T follicular helper cell (primary cell): ENCODE measurements at regions not wholly inside any gene's neighbourhood (a gene's known extent, or its start where the extent isn't known, plus 50 kb on each side); places are given as distances from the start of the nearest gene placed in this dataset.

ENCODE experiments used
- DNase-seq: peaks from one replicate; pipeline ENCODE4 v3.0.0-alpha.2; 2020; ENCODE audit warnings: low read depth

DNA sequence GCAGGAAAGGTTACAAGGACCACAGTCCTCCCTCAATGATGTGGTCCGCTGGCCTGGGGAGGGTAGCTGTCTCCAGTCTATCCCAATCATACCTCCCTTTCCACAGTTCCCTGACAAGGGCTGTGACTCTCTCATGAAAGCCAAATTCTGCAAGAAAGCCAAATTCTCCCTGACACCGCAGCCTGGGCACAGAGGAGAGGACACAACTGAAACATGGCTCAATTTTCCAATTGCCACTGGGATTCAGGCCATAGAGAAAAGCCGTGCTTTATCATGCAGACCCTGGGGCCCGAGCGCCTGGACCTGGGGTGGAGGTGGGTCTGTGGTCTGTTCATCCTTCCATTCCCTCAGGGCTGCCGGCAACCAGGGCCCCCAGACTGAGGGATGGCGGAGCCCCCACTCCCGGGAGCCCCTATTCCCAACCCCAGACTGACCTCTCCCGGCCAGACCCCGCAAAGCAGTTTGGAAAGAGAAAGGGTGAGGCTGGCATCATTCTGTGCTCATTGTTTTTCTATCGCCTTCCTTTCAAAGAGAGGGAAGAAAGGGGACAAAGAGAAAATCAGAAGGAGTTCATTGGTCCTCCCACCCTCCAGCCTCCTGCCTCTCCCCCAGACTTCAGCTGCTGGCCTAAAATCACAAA is 239.5 kb downstream of the BUD13 start:
- no peak for DNase-seq

DNA sequence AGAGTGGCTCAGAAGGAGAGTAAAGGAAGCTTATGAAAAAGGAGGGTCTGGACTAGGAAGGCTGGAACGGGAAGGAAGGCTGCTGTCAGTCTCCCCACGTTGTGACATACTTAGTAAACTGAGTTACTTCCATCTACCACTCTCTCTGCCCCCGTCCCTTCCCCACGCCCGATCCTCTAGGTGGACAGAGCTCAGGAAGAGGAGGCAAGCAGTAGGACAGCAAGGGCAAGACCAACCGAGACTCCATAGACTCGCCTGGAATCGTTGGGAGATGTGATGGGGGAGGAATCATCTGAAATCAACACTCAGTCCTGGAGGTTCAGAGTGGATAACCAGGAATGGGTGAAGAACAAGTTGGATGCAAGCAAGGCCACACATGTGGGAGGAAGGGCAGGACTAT is 240.7 kb downstream of the BUD13 start:
- no peak for DNase-seq

DNA sequence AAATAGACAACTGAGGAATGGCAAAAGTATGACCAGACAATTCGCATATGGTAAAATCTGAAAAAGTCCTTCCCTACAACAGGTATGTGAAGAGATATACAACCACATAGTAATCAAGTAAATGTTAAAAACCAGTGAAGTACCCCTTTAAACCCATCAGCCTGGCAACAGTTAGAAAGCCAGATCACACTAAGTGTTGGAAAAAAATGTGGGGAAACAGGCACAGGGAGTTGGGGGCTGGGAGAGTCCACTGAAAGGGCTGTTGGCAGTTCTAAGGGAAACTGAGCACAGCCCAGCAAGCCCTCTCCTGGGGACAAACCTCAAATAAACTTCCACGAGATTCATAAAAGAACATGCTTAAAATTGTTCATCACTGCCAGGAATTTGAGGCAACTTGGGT is 242.1 kb downstream of the BUD13 start:
- no peak for DNase-seq

DNA sequence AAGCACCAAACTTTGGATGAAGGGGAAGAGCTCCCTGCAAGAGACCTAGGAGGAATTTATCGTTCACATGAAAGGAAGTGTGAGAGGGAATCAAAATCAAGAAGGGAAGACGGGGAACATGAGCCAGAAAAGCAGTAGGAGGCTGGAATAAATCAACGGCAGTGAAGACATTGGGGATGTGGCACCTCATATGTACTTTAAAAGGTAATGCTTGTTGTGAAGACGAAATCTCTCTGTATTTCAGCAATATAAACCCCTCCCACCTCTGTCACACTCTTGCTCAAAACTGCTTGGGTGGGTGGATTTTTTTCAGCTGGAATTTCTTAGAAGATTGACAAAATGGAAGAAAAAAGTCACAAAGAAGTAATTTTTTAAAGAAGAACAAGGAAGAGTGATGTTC is 243.5 kb downstream of the BUD13 start:
- DNase-seq, result no peak

DNA sequence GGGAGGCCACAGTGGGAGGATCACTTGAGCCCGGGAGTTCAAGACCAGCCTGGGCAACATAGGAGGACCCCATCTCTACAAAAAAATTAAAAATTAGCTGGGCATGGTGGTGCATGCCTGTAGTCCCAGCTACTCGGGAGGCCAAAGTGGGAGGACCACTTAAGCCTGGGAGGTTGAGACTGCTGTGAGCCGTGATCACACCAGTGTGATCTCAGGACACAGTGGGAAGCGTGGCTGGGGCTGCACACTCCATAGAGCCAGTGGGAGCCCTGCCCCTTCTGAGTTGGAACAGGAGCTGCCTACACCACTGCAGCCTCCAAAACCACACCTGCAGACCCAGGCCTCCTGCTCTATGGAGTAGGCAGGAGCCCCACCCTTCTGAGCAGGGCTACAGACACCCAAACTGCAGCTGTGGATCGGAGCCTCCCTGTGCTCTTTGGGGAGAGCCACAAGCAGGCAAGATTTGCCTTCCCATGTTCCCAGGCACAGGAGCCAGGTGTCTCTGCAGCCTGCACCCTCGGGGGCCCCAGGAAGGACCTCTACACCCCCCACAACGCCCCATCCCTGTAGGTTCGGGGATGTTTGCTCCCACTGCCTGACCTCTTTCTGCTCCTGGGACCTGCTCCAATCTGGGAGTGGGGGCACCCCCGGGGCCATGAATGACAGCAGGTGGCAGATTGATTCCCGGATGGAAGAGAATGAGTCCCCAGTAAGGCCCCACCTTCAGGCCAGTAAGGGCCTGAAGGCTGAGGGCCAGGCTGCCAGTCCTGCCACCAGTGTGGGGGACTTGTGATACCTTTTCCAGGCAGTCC is 245.4 kb downstream of the BUD13 start:
- DNase-seq, result no peak

DNA sequence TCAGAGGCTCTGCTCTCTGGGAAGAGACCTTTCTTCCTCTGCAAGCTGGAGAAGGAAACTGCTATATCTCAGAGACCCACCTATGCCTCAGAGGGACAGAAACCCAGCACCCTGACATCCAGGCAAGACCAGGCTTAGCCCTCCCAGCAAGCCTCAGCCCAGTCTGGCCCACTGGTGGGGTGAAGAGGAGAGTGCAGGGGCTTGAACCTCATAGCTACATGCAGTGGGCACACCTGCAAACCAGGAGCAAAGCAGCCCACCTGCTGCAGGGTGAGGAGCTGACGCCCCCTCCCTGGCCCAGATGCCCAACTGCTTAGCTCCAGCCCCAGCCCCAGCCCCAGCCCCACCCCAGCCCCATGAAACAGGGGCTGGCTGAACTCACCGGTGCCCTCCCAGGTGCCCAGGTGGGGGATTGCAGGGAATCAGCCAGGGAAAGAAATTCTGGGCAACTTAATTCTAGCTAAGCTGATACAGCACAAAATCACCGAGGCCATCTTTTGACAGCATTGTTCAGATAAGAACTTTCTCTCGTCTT is 246.8 kb downstream of the BUD13 start:
- no peak for DNase-seq

DNA sequence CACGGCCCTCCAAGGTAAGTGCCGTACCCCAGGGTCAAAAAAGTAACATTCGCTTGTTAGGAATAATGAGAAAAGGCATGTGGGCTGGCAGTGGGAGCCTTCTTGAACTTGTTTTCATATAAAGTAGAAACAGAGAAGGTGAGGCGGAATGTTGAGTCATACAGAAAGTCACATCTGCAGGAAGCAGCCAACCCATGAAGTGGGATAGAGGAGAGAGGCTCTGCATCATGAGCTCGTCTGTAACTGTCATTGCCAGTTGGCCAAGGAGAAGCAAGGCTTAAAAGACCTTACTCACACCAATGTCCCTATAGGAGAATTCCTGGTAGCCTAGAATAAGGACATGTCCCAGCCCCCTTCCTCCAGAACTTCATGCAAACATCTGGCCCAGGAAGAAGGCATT is 253.3 kb downstream of the BUD13 start:
- DNase-seq, result no peak

DNA sequence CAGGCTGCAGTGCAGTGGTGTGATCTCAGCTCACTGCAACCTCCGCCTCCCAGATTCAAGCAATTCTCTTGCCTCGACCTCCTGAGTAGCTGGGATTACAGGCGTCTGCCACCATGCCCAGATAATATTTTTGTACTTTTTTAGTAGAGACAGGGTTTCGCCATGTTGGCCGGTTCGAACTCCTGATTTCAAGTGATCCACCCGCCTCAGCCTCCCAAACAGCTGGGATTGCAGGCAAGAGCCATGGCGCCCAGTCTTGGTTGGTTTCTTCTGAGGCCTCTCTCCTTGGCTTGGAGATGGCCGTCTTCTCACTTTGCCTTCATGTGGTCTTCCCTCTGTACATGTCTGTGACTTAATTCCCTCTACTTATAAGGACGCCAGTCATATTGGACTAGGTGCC is 254.6 kb downstream of the BUD13 start:
- DNase-seq, result no peak

DNA sequence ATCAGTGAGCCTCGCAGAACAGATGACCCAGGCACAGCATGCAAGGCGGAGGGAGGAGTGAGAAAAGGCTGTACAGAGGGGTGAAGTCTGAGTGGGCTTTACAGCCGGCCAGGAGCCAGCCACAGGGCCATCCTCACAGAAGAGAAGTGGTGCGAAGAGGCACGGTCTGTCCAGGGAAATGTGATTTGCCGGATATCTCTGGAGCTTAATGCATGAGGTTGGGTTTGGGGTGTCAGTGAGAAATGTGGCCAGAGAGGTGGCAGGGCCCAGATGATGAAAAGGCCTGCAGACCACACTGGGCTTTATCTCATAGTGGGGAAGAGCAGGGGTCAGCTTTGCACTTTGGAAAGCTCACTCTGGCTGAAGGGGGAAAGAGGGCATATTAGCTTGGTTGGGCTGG is 255.2 kb downstream of the BUD13 start:
- DNase-seq, result no peak

DNA sequence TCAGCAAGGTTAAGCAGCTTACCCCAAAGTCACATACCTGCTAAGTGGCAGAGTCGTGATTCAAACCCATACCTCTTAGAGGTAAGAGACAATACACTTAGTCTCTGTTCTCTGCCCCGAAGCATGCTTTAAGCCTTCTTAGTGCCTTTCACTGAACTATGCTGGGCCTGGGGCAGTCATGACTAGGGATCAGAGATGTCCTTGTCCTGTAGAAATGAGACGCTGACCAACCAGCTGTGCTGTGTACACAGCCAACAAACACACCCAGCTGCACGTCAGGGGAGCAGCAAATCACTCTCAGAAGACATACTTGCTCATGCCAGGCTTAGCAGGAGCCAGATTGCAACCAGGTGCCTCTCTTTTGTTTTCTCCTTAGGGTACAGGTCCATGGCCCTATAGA is 255.7 kb downstream of the BUD13 start:
- no peak for DNase-seq

DNA sequence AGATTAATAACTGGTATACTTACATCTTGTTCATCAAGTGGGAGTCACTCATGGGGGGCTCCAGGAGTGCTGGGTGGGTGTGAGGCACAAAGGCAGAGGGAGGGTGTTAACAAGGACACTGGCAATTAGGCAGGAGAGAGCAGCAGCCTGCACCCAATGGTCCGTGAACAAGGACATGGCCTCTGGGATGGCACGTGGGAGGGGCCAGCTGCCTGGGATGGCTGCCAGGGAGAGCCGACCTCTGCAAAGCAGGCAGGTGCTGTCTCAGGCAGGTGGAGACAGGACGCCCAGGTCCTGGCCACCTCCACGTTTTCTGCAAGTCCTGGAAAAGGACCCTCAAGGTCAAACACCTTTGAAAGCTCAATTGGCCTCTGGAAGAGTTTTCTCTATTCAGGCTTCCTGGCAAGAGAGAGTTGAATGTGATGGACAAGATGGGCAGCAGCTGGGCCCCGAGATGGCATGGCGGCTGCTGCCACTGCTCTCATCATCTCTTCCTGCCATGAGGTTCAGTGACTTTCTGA is 257.1 kb downstream of the BUD13 start:
- no peak for DNase-seq

DNA sequence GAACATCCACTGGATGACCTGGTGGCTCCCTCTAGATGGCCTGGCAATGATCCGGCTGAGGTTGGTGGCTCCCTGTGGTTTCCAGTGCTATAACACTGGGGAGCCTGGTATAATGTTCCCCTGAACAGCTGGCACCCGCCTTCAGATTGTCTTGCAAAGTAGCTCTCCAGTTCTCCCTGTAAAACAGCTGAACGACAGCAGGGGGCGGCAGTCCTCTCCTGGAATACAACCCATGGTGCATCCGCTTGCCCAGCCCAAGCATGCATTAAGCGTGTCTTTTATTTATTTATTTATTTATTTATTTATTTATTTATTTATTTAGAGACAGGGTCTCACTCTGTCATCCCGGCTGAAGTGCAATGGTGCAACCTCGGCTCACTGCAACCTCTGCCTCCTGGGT is 258.9 kb downstream of the BUD13 start:
- DNase-seq, result no peak

DNA sequence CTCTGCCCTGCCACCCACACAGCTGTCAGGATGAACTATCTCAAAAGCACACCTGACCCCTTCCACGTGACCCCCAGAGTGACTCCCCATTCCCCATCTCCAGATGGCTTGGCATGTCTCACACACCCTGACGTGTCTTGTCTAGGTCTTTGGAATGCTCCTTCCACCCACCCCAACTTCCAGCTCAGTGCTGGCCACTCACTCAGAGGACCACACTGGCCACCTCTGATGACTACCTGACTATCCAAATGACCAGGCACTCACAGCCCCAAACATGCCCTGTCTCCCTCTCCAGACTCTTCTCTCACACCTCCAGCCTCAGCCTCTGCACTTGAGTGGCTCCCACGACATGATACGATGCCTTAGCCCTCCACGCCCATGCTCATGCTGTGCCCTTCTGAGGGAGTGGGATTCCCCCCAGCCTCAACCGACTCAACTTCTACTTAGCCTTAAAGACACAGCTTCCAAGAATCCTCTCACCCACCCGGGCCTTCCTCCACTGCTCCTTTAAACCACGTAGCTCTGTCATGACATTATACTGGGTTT is 259.4 kb downstream of the BUD13 start:
- DNase-seq, result no peak

DNA sequence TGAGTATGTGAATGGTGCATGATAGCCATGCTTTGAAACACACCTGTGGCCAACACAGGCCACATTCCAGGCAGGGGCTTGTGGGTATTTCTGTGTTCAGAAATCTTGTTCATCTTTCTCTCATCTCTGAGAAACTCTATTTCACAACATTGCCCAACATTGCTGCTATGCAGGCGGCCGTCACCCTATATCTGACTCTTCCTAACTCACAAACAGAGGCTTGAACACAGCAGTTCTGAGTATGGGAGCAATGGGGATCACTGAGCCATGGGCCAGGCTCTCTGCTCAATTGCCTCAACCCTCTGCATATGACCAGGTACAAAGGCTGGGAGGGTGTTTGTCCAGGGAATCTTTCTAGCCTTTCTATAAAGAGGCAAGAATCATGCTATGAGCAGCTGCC is 259.9 kb downstream of the BUD13 start:
- no peak for DNase-seq

DNA sequence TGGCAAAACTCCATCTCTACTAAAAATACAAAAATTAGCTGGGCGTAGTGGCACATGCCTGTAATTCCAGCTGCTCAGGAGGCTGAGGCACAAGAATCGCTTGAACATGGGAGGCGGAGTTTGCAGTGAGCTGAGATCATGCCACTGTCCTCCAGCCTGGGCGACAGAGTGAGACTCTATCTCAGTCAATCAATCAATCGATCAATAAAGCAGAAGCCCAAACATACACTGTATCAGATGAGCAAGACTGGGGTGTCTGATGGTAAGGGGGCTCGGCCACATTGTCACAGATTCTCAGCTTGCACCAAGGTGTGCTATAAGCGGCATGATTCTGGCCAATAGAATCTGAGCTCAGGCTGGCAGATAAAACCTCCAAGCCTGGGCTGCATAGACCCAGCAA is 261.1 kb downstream of the BUD13 start:
- DNase-seq, result no peak

DNA sequence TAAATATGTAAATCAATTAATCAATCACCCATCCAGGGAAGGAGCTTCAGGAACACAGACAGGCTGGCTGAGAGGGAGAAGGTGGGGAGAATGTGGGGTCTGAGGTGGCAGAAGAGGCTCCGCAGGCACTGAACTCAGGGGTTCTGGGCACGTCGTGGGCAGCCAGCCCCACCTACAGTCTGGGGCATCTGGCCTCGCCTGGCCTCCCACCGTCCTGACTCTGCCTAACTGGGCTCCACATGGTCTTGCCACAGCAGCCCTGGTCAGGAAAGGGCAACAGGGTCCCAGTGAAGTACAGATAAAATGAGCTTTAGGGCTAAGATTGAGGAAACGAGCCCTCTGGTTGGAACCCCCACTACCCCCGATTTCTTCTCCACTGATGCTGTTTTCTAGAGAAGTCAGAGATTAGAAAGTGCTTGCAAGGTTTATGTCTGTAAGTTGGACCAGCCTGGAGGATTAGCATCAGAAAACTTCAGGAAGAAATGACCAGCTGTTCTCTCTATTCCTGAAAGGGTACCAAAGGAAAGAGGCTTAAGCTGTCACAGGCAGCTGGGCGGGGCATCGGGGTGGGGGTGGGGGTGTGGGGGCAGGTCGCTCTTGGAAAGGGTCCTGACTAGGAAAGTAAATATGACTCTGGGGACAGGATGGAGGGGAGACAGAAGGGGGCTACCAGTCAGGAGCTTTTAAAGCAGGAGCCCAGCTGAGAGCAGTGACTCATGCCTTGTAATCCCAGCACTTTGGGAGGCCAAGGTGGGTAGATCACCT is 261.7 kb downstream of the BUD13 start:
- no peak for DNase-seq

DNA sequence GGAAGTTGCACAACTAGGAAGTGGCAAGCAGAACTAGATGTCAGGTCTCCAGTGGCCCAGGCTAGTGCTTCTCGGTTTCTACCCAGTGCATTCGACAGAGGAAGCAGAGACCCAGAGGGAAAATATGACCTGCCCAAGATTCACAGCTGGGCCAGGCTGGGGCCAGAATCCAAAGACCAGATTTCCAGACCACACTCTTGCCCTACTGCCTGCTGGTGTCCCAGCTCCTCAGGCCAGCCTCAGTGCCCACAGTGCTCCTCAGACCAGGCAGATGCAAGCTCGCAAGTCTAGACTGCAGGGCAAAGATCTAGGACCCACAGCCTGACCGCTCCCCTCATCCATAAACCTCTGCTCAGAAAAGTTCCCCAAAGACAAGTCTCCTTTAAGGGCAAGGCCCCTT is 262.6 kb downstream of the BUD13 start:
- DNase-seq, result no peak

DNA sequence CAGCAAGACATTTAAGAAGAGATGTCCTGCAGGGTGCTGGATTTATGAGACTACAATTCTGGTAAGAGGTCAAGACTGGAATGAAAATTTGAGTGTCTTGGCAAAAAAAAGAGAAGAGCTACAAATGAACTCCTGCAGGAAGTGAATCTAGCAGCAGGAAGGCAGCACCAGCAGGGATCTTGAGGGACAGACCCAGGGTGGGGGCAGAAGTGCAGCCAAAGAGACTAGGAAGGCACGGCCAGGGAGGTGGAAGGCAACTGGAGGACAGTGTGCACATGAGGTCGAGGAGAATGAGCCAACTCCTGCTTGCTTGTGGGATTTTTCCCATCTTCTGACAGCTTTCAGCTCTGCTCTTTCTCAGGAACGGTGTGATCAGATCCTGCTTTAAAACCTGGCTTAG is 263.2 kb downstream of the BUD13 start:
- no peak for DNase-seq

DNA sequence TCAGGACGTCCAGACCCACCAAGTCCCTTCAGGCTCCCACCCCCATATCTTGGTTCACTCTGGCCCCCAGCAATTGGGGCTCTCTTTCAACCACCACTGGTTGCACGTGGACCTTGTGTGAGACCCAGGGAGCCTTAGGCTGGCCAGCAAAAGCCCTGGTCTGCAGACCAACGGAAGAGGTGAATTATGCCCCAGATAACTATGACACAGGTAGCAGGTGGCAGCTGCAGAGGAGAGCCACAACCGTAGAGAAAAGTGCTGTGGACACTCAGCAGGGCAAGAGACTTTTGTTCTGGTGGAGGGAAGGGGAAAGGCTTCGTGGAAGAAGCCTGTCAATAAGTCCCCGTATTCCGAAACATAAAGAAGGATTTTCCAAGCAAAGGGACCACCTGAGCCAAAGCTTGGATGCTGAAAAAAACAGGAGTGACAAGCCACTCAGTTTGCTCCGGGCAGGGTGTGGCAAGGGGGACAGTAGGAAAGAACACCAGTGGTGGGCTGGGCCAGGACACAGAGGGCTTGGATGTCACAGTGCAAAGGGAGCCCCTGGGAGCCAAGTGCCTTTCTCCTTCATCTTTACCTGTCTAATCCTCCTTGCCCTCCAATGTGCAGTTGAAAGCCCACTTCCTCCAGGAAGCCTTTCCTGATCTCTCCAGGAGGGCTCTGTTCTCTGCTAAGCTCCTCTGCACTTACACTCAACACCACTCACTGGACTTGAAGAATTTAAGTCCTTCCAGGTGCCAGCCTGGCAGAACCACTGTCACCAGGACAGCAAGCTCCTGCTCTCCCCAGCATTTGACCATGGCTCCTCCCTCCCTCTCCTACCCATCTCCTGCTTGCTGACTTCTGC is 264.7 kb downstream of the BUD13 start:
- DNase-seq, result no peak

DNA sequence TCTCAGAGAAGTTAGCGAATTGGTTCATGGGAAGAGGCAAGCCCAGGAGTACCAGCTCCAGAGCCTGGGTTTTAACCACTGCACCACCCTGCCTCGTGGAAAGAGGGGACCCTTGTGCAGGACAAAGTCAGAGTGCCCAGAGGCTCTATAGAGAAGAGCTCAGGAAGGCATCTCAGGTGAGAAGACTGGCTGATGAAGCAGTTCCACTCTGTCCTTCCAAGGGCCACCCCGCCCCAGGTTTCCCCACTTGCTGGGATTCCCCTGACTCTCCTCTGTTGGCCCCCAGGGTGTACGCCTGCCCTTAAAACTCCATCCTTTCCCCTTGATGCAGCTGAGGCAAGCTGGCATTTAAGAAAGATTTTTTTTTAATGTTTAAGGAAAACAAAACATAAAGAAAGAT is 265.8 kb downstream of the BUD13 start:
- no peak for DNase-seq

DNA sequence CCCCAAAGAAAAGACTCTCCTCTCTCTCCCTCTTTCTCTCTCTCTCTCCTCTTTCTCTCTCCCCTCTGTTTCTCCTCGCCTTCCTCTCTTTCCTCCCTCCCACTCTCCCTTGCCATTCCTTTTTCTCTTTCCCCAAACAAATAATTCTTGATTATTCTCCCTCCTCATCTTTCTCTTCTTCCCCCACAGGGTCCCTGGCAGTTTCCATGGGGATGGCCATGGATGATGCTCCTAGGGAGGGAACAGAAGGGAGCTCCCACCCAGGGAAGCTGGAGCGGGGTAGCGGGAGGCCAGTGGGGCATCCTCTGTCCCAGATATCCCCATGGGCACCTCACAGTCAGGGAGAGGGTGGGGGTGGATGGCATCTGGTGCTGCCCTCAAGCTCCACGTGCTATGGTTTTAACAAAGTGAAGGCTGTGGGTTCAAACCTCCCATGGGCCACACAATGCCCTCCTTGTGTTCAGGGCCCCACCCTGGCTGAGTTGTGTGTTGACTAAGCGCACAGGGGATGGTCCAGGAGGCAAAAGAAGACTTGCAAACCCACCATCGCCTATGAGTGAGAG is 266.4 kb downstream of the BUD13 start:
- no peak for DNase-seq
